ENCODE measurements at regions not wholly inside any gene's neighbourhood (a gene's known extent, or its start where the extent isn't known, plus 50 kb on each side); places are given as distances from the start of the nearest gene placed in this dataset.

- TF ChIP-seq TAF1 (IDR thresholded peaks at IDR 0.05; ENCODE audit: low read depth) (no peak), MAX (IDR thresholded peaks at IDR 0.05) (no peak), REST (IDR thresholded peaks at IDR 0.05; ENCODE audit: low read depth) (no peak)
These were observed 840.4 kb upstream of the TENM4 start for GRCh38 chr11:80281194-80281593.

GRCh38 chr11:80280737-80281136 lies 839.9 kb upstream of the TENM4 start:
- TF ChIP-seq TCF12 (IDR thresholded peaks at IDR 0.05; ENCODE audit: low read depth) (no peak), ZBTB7A (IDR thresholded peaks at IDR 0.05; ENCODE audit: low read depth) (no peak), FOXM1 (IDR thresholded peaks at IDR 0.05; ENCODE audit: borderline replicate concordance, low read depth) (no peak), CREB1 (IDR thresholded peaks at IDR 0.05; ENCODE audit: low read depth) (no peak), EGR1 (IDR thresholded peaks at IDR 0.05) (no peak), YY1 (IDR thresholded peaks at IDR 0.05; ENCODE audit: low read depth) (no peak), EP300 (IDR thresholded peaks at IDR 0.05; ENCODE audit: borderline replicate concordance) (no peak), CEBPB (IDR thresholded peaks at IDR 0.05) (no peak), REST (IDR thresholded peaks at IDR 0.05; ENCODE audit: low read depth) (no peak)

GRCh38 chr11:80261776-80262175 lies 820.9 kb upstream of the TENM4 start:
- TF ChIP-seq EGR1 (IDR thresholded peaks at IDR 0.05): no peak
- TF ChIP-seq YY1 (IDR thresholded peaks at IDR 0.05; ENCODE audit: low read depth): no peak
- TF ChIP-seq USF1 (IDR thresholded peaks at IDR 0.05): no peak
- TF ChIP-seq TAF1 (IDR thresholded peaks at IDR 0.05; ENCODE audit: low read depth): no peak
- no peak for TF ChIP-seq REST (IDR thresholded peaks at IDR 0.05; ENCODE audit: low read depth)
- TF ChIP-seq MAX (IDR thresholded peaks at IDR 0.05): no peak
- no peak for TF ChIP-seq CREB1 (IDR thresholded peaks at IDR 0.05; ENCODE audit: low read depth)
- TF ChIP-seq RAD21 (IDR thresholded peaks at IDR 0.05; ENCODE audit: low read depth): no peak

- TF ChIP-seq CREB1 (IDR thresholded peaks at IDR 0.05; ENCODE audit: low read depth): no peak
- no peak for TF ChIP-seq TCF12 (IDR thresholded peaks at IDR 0.05; ENCODE audit: low read depth)
- TF ChIP-seq EP300 (IDR thresholded peaks at IDR 0.05; ENCODE audit: borderline replicate concordance): no peak
- no peak for TF ChIP-seq ZBTB7A (IDR thresholded peaks at IDR 0.05; ENCODE audit: low read depth)
- TF ChIP-seq MAX (IDR thresholded peaks at IDR 0.05): no peak
- no peak for TF ChIP-seq CEBPB (IDR thresholded peaks at IDR 0.05)
- no peak for TF ChIP-seq EGR1 (IDR thresholded peaks at IDR 0.05)
- no peak for TF ChIP-seq NFIC (IDR thresholded peaks at IDR 0.05)
- TF ChIP-seq REST (IDR thresholded peaks at IDR 0.05; ENCODE audit: low read depth): no peak
- no peak for TF ChIP-seq TEAD4 (IDR thresholded peaks at IDR 0.05)
These were observed 814.2 kb upstream of the TENM4 start for GRCh38 chr11:80255021-80255420.

All from Ishikawa (cell line).